ENCODE measurements at regions not wholly inside any gene's neighbourhood (a gene's known extent, or its start where the extent isn't known, plus 50 kb on each side); places are given as distances from the start of the nearest gene placed in this dataset.
"Not testable (repeated sequence)": the region's sequence is repeated elsewhere in the genome, so short reads cannot be mapped to it uniquely, and the experiment has no call there.

DNA sequence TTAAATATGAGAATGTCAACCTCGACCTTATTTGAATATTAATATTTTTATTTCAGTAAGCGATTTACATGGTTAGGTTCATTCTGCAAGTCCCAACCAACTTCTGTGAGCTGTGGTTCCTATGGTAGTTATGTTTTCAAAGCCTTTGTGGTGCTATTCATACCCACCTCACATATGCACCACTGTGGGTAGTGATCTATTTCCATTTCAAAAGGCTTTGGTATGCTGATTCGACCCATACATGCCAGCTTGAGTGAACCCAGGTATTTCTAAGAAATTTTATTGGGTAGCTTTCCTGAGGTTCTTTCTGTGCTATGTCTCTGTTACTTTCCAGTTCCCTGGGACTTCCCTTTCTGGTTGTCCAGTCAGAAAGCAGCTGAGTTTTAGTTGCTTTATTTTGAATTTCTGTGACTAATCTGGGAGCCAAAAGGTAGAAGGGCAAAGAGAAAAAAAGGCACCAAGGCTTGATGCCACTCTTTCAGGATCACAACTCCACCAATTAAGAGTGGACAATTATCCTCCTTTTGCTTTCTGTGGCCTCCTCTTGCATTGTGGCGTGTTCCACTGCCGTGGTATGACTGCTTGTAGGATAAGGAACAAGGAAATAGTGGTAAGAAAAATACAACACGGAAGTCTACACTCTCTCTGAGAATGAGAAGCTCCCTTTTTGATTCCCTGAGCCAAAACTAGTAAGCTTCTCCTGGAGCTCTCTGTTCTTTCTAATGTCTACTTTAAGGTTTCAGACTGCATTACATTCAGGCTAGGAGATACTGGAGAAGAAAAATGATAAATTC lies 729.1 kb downstream of the NOVA1 start:
- DNase-seq (ENCODE audit: low spot score) = no peak

DNA sequence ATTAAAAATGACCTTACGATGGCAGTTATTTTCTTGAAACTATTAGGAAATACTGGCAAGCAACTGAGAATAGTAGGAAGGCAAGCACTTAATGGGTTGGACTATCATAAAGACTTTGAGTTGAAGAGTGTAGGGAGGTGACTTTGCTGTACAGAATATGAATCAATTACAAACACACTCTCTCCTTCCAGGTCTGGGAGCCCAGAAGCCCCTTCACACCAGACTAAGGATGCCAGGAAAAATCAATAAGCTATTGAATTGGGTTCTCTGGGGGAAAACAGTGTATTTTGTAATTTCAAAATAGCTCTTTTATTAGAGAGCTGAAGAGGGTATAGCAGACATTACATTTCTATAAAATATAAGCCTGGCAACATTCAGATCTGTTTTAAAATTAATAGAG lies 736.4 kb downstream of the NOVA1 start:
- DNase-seq (ENCODE audit: low spot score) = no peak

DNA sequence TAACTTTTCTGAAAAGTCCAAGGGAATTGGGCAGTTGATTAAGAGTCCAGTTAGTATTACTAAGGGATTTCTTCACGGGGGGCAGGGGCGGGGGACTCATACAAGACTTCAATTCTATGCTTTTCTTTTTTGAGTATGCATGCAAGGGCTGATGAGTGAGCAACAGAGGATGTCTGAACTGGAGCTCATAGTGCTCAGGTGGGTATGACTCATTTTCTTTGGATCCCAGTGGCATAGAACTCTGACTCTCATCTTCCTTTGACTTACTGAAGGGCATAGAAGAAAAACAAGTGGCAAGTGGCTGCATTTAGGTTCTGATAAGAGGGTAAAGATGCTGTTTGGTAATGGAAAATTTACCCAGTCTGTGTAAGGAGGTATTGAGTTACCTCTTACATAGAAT lies 749.2 kb downstream of the NOVA1 start:
- no peak for DNase-seq (ENCODE audit: low spot score)

DNA sequence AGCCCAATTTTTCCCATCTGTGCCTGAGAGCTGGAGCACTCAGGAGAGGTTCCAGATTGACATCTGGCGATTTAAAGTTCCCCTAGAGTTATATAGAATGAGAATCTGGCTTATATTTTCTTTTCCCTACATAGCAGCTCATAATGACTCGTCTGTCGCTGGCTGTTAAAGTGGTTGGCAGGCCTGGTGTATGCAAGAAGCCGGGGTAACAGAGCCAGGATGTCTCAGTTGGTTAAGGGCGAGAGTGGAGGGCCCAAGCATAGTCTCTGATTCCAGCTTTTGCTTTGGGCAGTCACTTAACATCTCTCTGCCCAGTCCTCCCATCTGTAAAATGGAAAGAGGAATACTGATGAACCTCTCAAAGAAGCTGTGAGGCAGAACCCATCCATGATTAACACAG lies 751.6 kb downstream of the NOVA1 start:
- no peak for DNase-seq (ENCODE audit: low spot score)

DNA sequence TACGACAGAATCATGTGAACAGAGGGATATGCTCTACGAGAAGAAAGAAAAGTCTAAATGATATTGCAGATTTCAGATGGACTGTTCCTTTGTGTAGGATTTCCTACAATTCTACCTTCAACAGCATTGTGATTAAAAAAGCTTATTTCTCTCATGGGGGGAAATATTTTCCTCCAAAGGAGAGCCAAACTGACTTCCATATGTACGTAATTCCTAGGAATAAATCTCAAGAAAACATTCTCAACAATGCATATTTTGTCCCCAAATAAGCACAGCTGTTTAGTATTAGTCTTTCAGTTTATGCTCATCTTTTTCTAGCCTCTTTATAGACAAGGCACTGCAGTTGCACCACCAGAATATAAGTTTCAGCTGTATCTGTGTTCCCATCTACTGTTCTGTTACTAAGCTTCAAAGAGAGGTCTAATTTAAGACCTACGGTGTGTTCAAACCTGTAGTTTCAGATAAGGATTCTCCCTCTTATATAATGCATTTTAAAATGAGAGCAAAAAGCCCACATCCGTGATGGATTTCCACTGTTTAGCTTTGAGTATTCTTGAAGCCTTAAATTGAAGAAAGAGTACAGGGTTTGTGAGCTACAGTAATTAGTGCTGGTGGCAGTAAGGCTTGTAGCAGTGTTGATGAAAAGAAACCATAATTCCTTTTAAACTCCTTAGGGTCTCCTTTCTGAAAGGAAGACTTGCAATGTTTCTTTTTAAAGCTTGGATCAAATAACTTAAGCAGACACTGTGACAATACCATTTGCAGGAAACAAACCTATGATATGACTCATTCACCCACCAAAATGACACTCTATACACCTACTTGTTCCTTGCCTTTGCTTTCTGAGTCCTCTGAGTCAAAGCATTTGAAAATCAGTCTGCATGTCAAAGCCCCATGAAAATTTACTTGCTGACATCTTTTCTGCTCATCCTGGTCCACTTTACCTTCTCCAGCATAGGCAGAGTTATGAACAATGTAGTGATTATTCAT lies 754.1 kb downstream of the NOVA1 start:
- no peak for DNase-seq (ENCODE audit: low spot score)

DNA sequence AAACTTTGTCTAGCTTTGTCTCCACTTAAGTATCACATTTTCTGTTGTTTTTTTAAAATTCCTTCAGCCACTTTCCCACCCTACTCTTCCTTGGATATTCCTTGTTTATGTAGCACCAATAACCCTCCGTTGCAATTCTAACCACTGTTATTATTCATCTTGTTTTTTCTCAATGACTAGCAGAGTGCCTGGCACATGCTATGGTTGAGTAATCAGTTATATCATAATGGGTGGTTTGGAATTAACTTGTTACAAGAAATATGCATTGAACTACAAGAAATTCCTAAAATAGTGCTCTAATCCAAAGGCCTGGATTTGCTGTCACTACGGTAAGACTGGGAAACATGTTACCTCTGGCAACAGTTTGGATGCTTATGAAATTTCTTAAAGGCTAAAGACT lies 756.6 kb downstream of the NOVA1 start:
- no peak for DNase-seq (ENCODE audit: low spot score)

DNA sequence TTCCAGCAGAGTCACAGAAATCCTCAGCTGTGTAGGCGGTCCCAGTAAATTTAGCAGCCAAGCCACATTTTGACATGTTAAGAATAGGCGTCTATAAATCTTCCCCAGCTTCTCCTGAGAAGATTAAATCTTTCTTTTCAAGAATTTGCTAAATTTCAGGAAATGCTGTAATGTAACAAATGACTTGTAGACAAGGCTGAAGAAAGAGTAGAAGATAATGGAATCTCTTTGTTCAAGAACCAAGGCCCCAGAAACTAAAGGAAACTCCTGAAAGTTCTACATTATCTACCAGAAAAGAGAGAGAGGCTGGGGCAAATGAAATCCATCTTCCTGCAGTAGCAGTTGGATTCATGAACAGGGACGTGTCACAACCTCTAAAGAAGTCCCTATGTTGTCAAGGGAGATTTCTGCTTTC lies 760.3 kb downstream of the NOVA1 start:
- no peak for DNase-seq (ENCODE audit: low spot score)

DNA sequence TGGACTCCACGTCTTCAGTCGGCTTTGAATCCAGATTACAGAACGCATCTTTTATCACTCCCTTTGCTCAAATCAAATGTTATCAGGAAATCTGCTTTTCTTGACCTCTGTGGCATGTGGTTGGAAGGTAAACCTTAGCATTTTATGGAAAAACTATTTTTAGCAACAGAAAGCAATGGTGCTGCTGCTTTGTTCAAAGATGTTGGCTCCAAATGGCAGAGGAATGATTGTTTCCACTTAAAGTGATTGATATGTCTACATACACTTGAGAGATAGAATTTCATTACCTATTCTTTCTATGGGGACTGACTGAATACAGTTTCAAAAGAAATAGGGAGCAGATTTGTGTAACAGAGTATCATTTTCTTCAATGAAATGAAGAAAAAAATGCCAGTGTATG lies 761.2 kb downstream of the NOVA1 start:
- DNase-seq (ENCODE audit: low spot score) = no peak

DNA sequence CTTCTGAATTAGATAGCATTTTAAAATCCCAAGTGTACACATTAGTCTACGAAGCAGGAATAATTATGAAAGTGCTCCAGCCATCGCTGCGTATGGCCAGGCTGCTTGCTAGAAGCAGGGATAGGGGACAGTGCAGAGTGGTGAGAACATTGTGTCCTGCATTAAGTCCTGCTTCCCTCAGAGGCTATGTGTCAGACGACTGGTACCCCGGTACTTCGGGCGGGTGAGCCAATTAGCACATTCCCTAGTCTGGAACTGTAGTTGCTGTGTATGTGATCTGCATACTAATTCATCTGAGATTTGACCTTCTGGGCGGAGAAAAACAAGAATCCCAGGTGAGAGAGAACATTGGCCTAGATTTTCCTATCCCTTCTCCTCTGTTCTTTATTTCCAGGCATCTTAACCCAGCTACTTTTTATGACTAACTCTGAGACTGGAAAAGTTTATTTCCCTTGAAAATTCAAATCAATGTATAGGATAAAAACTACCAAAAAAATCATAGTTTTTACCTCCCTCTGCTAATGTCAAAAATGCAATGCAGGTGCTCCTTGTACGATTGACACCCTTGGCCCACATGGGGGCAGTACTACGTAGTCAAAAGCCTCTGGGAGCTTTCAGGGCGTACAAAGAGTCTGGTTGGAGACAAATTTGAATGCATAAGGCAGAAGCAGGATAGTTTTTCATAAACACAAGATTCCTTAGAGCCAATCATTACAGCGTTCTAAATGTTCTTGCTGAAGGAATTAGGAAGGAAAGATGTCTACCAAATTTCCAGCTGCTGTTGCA lies 764.3 kb downstream of the NOVA1 start:
- peak; percentile 52 for DNase-seq (ENCODE audit: low spot score)

DNA sequence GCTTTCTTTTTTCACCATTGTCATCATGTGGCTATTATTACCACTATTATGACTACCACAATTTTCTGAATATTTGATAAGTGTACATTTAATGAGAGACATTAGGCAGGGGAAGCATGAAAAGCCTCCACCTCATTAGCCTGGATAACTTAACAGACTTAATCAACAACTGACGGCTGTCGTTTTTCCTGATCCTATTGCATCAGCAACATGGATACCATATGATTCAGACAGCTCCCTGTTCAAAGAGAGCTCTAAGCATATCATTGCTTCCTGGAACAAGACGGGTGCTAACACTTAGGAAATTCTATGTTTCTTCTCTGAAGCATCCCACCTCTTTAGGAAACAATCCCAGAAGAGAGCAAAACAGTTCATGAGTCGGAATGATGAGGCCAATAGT lies 765.2 kb downstream of the NOVA1 start:
- DNase-seq (ENCODE audit: low spot score) = no peak

DNA sequence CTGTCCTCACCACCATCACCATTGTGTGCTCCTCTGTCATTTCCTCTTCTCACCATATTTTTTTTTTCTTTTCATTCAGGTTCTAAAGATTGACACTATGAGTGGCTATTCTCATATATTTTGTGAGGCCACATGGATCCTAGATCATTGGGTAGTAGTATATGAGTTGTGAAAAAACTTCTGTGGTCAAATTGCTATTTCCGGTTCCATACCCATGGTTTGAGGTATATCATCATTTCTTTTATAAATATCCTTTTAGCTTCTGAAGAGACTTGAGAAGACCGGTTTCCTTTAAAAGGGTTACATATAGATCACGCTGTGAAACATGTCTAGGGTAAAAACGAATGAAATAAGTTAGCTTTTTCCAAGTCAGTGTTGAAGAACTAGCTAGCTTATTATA lies 769.3 kb downstream of the NOVA1 start:
- no peak for DNase-seq (ENCODE audit: low spot score)

DNA sequence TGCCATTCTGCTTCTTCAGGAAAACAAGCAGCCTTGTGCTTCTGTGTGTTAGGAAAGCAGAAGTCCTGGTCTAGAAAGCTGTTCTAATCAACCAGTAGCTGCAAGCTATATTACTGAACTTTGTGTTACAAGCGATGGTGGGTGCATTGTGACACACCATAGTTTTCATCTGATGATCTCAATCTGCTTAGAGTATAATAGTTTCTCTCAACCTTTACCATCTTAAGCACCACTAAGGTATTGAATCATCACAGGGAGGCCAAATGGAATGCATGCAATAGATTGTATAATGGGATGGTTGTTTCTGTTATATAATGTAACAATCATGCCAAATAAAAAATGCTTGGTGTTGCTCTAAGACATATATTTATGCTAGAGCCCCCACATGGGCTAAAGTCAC lies 771.7 kb downstream of the NOVA1 start:
- no peak for DNase-seq (ENCODE audit: low spot score)

DNA sequence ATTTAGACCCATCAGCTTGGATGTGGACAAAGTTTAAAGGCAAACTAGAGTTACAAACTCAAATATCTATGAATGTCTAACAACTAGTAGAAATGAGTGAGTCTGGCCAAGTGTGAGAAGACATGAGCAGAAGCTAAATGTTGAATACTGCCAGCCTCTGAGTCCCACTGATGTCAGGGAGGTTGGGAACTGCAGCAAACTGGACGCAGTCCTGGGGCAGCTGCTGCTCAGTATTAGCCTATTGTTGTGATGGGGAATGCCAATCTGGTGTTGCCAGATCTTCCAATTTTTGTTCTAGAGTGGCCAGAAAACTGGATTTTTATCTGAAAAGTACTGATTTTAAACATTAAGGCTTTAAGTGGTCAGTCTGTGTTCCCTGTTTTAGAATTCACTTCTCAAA lies 770.4 kb upstream of the STXBP6 start:
- no peak for DNase-seq (ENCODE audit: low spot score)

DNA sequence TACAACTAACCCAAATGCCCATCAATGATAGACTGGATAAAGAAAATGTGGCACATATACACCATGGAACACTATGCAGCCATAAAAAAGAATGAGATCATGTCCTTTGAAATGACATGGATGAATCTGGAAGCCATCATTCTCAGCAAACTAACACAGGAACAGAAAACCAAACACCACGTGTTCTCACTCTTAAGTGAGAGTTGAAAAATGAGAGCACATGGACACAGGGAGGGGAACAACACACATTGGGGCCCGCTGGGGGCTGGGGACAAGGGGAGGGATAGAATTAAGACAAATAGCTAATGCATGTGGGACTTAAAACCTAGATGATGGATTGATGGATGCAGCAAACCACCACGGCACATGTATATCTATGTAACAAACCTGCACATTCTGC lies 764.7 kb upstream of the STXBP6 start:
- not testable (repeated sequence) for DNase-seq (ENCODE audit: low spot score)

DNA sequence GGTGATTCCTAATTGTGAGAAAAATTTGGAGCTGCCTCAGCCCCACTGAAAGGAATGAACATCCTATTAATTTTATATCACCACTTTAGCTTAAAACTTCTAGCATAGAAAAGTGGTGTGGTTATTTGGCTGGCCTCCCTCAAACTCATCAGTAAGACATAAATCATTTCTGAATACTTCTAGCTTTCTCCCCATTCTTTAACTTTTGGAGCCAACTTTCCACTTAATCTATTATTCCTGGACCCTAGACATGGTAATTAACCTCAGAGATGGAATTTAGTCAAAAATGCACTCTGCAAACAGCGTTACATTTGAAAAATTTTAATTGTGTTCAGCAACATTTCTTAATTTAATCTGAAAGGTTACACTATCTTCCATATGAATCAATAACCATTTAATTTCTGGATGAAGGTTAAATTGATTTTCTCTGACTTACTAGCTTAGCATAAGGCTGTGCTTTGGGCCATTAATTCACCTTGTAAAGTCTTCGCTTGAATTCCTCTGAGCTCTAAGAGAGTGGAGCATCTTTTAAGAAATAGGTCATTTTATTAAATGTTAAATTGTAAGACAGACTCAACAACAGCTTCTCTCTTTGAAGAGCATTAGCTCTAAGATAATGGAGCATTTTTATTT lies 753.6 kb upstream of the STXBP6 start:
- no peak for DNase-seq (ENCODE audit: low spot score)

DNA sequence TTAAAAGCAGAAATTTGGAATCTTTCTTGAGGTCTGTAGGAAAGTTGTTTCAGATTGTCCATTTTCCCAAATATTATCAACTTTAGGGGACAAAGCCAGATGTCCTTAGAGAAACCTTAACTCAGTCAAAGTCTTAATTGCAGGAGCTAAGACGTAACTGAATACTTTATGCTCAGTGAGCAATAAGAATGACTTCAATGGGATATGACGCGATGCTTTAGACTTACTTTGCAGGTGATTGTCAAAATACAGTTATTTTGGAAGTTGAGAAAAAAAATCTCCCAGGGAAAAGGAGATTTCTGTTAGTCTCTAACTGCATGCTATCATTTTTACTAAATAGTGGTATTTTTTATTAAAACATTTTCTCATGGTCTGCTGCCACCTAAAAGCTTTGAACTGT lies 750.9 kb upstream of the STXBP6 start:
- no peak for DNase-seq (ENCODE audit: low spot score)

DNA sequence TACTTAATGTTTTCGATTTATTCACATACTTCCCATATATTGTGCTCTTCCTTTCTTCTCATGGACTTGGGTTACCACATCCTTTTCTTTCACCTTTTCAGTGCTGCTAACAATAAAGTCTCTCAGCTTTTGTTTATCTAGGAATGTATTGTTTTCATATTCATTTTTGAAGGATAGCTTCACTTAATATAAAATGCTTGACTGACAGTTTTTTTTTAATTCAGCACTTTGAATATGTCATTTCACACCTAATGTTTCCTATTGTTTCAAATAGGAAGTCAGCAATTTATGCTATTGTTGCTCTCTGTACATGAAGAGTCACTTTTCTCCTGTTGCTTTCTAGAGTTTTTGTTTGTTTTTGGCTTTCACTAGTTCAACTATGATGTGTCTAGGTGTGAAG lies 738.3 kb upstream of the STXBP6 start:
- no peak for DNase-seq (ENCODE audit: low spot score)

DNA sequence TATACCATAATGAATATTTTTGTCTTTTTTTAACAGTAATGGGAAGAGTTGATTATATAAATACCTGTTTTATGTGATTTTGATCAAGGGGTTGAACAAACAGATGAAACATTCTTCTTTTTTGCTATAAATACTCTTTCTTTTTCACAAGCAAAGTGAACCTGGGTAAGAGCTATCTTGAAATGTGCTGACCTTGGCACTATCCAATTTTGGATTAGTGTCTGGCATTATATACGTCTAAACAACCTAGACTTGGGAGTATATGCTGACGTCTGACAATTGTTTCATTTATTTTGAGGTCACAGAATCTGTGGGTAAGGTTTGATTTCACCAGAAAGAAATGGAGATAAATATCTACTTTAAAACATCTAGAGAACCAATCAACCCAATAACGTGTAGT lies 716.0 kb upstream of the STXBP6 start:
- no peak for DNase-seq (ENCODE audit: low spot score)

DNA sequence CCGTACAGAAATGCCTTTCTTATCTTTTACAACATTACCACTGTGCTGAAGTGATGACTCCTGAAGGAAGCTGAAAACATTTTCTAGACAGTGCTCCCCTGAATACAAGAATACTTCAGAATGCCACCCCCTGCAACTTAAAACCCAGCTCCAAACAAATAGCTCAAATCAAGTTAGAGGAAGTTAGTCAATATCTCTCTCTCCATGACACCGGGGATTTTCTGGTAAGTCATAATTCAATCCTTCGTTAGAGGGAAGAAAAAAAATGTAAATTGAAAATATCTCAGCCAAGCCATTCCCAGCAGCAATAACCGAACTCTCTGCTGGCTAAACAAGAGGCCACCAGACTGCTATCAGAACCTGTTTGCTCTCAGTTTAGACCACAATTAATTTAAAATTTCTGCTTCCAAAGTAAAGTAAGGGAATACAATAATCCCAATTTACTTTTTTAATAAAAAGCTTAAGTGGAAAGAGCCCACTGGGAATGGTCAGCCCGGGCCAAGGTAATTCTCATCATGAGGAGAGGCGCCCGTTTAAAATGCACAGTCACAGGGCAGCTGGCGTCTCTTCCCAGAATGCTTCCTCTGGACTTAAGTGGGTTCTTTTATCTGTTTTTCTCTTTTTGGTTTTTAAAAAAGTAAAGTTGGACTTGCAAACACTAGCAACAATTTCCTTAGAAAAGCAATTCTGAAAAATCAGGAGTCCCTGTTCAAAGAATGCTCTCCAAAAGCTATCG lies 710.1 kb upstream of the STXBP6 start:
- DNase-seq (ENCODE audit: low spot score) = no peak

DNA sequence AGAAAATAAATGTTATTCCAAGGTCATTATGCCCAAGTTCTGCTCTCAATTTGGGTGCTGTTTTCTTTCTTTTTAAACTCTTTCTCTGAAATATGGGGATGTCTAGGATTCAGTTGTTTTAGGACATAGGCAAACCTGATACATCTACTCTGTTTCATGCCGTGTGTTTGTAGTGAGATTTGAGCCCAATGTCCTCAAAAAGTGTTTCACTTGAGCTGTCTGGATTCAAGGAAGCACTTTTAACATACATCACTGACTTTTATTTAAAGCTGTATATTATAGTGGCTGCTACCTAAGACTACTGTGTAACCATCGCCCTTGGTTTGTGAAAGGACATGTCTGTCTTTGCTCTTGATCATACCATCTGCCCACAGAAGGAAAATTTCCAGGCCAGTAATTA lies 709.3 kb upstream of the STXBP6 start:
- DNase-seq (ENCODE audit: low spot score) = no peak

DNA sequence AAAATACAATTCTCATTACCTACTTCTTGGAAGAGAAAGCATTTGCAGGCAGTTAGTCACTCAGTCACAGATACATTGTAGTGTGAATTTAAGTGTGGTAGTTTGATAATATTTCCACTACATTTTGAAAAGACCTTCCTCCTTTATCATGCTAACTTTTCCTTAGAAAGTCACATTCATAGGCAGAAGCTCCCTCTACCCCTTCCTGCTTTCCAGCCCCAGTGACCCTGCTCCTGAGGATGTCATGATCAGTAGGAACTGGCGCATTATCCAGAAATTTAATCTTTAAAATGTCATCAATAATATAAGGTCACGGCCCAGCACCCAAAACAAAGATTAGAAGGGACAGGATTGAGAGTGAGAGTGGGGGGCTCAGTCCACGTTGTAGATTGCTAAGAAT lies 707.4 kb upstream of the STXBP6 start:
- DNase-seq (ENCODE audit: low spot score) = no peak
